Loucy (cell line): ENCODE measurements at regions not wholly inside any gene's neighbourhood (a gene's known extent, or its start where the extent isn't known, plus 50 kb on each side); places are given as distances from the start of the nearest gene placed in this dataset.

Experiments
- CTCF ChIP-seq: fragments of 200-600 bp; sonication (generic); conservative IDR thresholded peaks from 2 replicates; pipeline ENCODE4 v1.5.1; 2014; ENCODE audit warnings: mild to moderate bottlenecking, antibody characterized with exemption, low read length
- EZH2phosphoT487 ChIP-seq: fragments of 200-600 bp; IDR thresholded peaks from 2 replicates; pipeline ENCODE4 v1.6.1; 2018; ENCODE audit warnings: antibody characterized with exemption, mild to moderate bottlenecking, moderate library complexity, borderline replicate concordance

DNA sequence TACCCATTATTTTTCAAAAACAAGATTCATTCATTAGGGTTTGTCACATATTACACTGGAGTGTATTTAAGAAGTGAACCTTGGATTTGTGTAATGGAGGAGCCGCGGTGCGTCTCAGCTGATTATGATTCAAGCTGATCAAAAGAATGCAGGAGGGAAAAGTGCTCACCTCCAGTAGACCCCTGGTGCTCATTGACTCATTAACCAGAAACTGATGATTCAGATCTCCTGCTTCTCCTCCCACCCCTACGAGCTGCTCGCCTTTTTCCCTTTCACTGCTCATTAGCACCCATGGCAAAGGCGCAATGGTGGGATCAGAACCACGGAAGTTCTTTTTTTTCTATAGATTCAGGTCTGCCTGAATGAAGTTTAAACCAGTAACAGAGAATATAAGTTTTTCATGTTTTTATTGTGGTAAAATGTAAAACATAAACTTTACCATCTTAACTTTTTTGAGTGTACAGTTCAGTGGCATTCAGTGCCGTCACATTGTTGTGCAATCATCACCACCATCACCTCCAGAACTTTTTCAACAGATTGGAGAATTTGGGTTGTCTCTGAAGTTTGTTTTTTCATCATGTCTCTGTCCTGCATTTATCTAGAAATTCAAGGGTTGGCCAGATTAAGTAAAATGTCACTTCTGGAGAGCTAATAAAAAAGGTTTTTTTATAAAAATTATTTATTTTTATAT, 101.6 kb downstream of the LINC00237 start:
- no peak for TF ChIP-seq EZH2phosphoT487
- no peak for TF ChIP-seq CTCF
